Stimulated activated naive B cell treated with anti-CD40 and anti-IgM and Interleukin-4, amounts not matched to agents 10 μg/mL and 1 μg/mL and 100 μg/mL, for 72 hours (primary cell): ENCODE measurements at regions not wholly inside any gene's neighbourhood (a gene's known extent, or its start where the extent isn't known, plus 50 kb on each side); places are given as distances from the start of the nearest gene placed in this dataset.

Experiments
- ATAC-seq, 2 donors: fragments of 150-1000 bp; cut with Tn5 transposase; replicated peaks; 2 replicates each; pipeline ENCODE4 v1.10.0; 2021; ENCODE audit warnings: moderate library complexity in 1 of 2
- DNase-seq: peaks from one replicate; pipeline ENCODE4 v3.0.0; 2021
- H3K27ac Mint-ChIP-seq: one replicate; pipeline ENCODE4 v1.8.0; 2022; ENCODE audit warnings: mild to moderate bottlenecking, mixed read lengths
- H3K27me3 Mint-ChIP-seq, 2 donors: one replicate each; pipeline ENCODE4 v1.8.0; 2022; ENCODE audit warnings: mixed read lengths in 2 of 2
- H3K36me3 Mint-ChIP-seq, 2 donors: one replicate each; pipeline ENCODE4 v1.8.0; 2022; ENCODE audit warnings: mixed read lengths in 2 of 2, mild to moderate bottlenecking in 1 of 2
- H3K4me1 Mint-ChIP-seq, 2 donors: one replicate each; pipeline ENCODE4 v1.8.0; 2022; ENCODE audit warnings: mixed read lengths in 2 of 2, mild to moderate bottlenecking in 1 of 2
- H3K4me3 Mint-ChIP-seq, 2 donors: one replicate each; pipeline ENCODE4 v1.8.0; 2022; ENCODE audit warnings: mild to moderate bottlenecking in 2 of 2, mixed read lengths in 2 of 2, moderate library complexity in 1 of 2
- H3K9me3 Mint-ChIP-seq, 2 donors: one replicate each; pipeline ENCODE4 v1.8.0; 2022; ENCODE audit warnings: mixed read lengths in 2 of 2, mild to moderate bottlenecking in 1 of 2

DNA sequence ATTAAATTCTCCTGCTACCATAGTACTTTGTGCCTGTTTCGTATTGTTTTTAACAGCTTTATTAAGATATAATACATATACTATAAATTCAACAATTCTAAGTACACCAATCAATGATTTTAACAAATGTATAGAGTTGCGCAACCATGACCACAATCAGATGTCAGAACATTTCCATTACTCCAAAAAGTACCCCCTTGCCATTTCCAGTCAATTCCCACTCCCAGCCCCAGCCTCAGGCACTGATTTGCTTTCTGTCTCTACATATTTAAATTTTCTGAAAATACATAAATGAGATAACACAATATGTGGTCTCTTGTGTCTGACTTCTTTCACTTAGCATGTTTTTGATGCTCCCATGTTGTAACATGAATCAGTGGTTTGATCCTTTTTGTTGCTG is 193.9 kb downstream of the FIGN start:
- DNase-seq: no peak
- H3K27me3 Mint-ChIP-seq: peaks cover 0 to 3% of the 10 kb centered on the region in 2 donors
- H3K4me1 Mint-ChIP-seq: no peaks in the 10 kb centered on the region

DNA sequence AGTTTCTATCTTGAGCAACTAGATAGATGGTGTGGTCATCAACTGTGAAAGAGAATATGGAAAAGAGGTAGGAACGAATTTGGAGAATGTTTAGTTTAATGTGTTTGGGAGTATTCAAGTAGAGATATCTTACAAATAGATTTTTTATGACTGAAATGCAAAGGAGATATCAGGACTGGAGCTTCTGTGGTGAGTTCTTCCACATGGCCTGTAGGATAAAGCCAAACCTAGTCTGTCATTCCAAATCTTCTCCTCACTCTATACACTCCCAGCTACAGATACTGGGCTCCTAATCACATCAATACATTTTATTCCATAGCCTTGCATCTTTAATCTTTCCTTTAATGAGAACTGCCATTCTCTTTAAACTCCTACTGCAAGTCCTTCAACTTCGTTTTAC is 194.3 kb downstream of the FIGN start:
- no peaks in the 10 kb centered on the region for H3K36me3 Mint-ChIP-seq

More for the DNA sequence above, 193.9 kb downstream of the FIGN start:
- no peaks in the 10 kb centered on the region for H3K36me3 Mint-ChIP-seq
- no peak for ATAC-seq
- no peaks in the 10 kb centered on the region for H3K9me3 Mint-ChIP-seq
- H3K4me3 Mint-ChIP-seq: no peak overlapping the region
- H3K27ac Mint-ChIP-seq: no peak overlapping the region

DNA sequence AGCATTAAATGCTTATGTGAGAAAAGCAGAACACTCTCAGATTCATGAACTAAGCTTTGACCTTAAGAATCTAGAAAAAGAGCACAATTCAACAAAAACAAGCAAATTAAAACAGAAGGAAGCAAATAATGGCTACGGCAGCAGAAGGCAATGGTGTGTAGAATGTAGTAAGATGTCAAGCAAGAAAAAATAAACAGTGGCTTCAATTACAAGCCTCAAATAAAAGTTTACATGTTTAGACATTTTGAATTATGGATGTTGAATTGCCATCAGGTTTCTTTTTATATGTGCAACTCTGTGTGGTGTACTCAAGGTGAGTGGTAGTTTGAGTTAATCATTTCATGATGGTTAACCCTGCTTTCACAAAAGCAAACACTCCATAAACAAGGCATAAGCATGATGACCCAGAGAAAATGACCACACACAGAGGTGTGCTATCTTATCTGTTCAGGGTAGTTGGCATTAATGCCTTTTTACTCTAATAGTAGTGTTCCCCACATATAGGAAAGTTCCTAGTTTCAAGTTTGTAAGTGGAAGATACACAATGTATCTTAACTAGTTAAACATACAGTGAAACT is 207.1 kb downstream of the FIGN start:
- DNase-seq (no peak), ATAC-seq (no peak)
- H3K27ac Mint-ChIP-seq: no peak overlapping the region
- H3K27me3 Mint-ChIP-seq: peaks cover 3 to 6% of the 10 kb centered on the region in 2 donors
- peaks cover 0 to 1% of the 10 kb centered on the region in 2 donors for H3K4me1 Mint-ChIP-seq
- no peak overlapping the region for H3K4me3 Mint-ChIP-seq
- H3K9me3 Mint-ChIP-seq: peaks cover 2 to 4% of the 10 kb centered on the region in 2 donors
- H3K36me3 Mint-ChIP-seq: no peaks in the 10 kb centered on the region

More for the DNA sequence above, 194.3 kb downstream of the FIGN start:
- ATAC-seq (no peak), DNase-seq (no peak)
- no peaks in the 10 kb centered on the region for H3K9me3 Mint-ChIP-seq
- no peaks in the 10 kb centered on the region for H3K4me1 Mint-ChIP-seq
- H3K27ac Mint-ChIP-seq: no peak overlapping the region
- H3K4me3 Mint-ChIP-seq: no peak overlapping the region
- peaks cover 0 to 3% of the 10 kb centered on the region in 2 donors for H3K27me3 Mint-ChIP-seq

DNA sequence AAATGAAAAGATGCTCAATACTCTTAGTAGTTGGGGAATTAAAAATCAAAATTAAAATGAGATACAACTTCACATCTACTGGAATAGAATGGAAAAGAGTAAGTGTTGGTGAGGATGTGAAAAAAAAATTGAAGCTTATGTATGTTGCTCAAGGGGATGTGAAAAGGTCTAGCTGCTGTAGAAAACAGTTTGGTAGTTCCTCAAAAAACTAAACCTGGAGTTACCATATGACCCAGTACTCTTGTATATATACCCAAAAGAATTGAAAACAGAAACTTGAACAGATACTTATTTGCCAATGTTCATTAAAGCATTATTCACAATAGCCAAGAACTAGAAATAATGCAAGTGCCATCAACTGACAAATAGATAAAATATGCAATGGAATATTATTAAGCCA is 208.4 kb downstream of the FIGN start:
- H3K36me3 Mint-ChIP-seq: no peaks in the 10 kb centered on the region
- no peak for DNase-seq
- H3K9me3 Mint-ChIP-seq: peaks cover 2 to 4% of the 10 kb centered on the region in 2 donors
- peaks cover 3 to 6% of the 10 kb centered on the region in 2 donors for H3K27me3 Mint-ChIP-seq
- ATAC-seq: peak; percentile 65 to 81
- no peak overlapping the region for H3K27ac Mint-ChIP-seq
- H3K4me1 Mint-ChIP-seq: peaks cover 0 to 1% of the 10 kb centered on the region in 2 donors
- no peak overlapping the region for H3K4me3 Mint-ChIP-seq

GRCh38 chr2:163518762-163519161 is 217.0 kb downstream of the FIGN start:
- H3K9me3 Mint-ChIP-seq: peaks cover 0 to 4% of the 10 kb centered on the region in 2 donors
- H3K27ac Mint-ChIP-seq: no peak overlapping the region
- H3K4me3 Mint-ChIP-seq: no peak overlapping the region
- no peaks in the 10 kb centered on the region for H3K27me3 Mint-ChIP-seq
- no peaks in the 10 kb centered on the region for H3K4me1 Mint-ChIP-seq
- no peak for ATAC-seq
- no peaks in the 10 kb centered on the region for H3K36me3 Mint-ChIP-seq
- DNase-seq: no peak

GRCh38 chr2:163515836-163516235 is 220.0 kb downstream of the FIGN start:
- no peaks in the 10 kb centered on the region for H3K27me3 Mint-ChIP-seq
- H3K27ac Mint-ChIP-seq: no peak overlapping the region
- no peaks in the 10 kb centered on the region for H3K4me1 Mint-ChIP-seq
- ATAC-seq (no peak), DNase-seq (no peak)
- H3K36me3 Mint-ChIP-seq: no peaks in the 10 kb centered on the region
- no peak overlapping the region for H3K4me3 Mint-ChIP-seq
- H3K9me3 Mint-ChIP-seq: peaks cover 2 to 4% of the 10 kb centered on the region in 2 donors

GRCh38 chr2:163505281-163505680 is 230.5 kb downstream of the FIGN start:
- ATAC-seq: no peak
- H3K9me3 Mint-ChIP-seq: peaks cover 0 to 5% of the 10 kb centered on the region in 2 donors

GRCh38 chr2:163493359-163494298 is 242.2 kb downstream of the FIGN start:
- Mint-ChIP-seq H3K4me1 (no peaks in the 10 kb centered on the region), H3K27me3 (peaks cover 8 to 9% of the 10 kb centered on the region in 2 donors), H3K36me3 (no peaks in the 10 kb centered on the region), H3K27ac (no peak overlapping the region), H3K9me3 (peaks cover 0 to 3% of the 10 kb centered on the region in 2 donors), H3K4me3 (no peak overlapping the region)
- DNase-seq: no peak
- ATAC-seq: no peak

More at GRCh38 chr2:163505281-163505680, 230.5 kb downstream of the FIGN start:
- no peak for DNase-seq
- H3K27me3 Mint-ChIP-seq: peaks cover 0 to 4% of the 10 kb centered on the region in 2 donors
- H3K27ac Mint-ChIP-seq: no peak overlapping the region
- no peak overlapping the region for H3K4me3 Mint-ChIP-seq
- H3K4me1 Mint-ChIP-seq: no peaks in the 10 kb centered on the region
- no peaks in the 10 kb centered on the region for H3K36me3 Mint-ChIP-seq

DNA sequence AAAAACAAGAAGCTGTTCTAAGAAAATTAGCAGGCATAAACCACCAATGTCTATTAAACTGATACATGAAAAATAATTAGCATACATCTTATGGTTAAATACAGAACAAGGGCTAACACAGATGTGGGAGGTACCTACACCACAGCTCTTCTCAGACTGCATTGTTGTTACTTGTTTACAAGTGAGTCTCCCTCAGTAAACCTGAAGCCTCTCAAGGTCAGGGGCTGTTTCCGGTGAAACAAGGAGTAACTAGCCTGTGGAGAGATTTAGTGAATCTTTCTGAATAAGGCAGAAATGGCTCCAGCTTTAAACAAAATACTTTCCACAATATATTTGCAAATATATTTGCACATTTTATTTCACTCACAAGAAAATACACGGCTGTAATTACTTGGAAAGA is 244.0 kb downstream of the FIGN start:
- no peaks in the 10 kb centered on the region for H3K4me1 Mint-ChIP-seq
- H3K36me3 Mint-ChIP-seq: no peaks in the 10 kb centered on the region
- peaks cover 5 to 8% of the 10 kb centered on the region in 2 donors for H3K27me3 Mint-ChIP-seq
- no peak for ATAC-seq
- no peak overlapping the region for H3K27ac Mint-ChIP-seq
- no peak overlapping the region for H3K4me3 Mint-ChIP-seq
- no peak for DNase-seq
- no peaks in the 10 kb centered on the region for H3K9me3 Mint-ChIP-seq

DNA sequence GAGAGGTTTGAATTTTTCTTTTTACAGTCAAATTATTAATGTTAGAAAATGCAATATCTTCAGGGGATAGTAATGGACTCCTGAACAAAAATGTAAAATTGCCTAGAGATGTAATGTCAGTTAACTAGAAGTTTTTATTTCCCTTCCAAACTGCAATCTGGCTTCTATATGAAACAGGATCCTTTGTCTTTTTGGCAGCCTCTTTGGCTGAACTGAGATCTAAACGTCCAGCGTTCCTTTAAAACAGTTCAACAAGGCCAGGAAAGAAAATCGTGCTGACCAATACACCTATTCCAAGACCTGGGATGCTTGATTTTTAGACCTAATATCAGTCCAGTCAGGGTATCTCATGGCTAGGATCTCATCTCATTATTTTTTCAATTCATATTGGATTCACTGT is 245.5 kb downstream of the FIGN start:
- H3K27ac Mint-ChIP-seq: no peak overlapping the region
- no peak overlapping the region for H3K4me3 Mint-ChIP-seq
- peaks cover 4 to 5% of the 10 kb centered on the region in 2 donors for H3K27me3 Mint-ChIP-seq
- H3K36me3 Mint-ChIP-seq: no peaks in the 10 kb centered on the region
- H3K9me3 Mint-ChIP-seq: no peaks in the 10 kb centered on the region
- ATAC-seq (no peak), DNase-seq (no peak)
- no peaks in the 10 kb centered on the region for H3K4me1 Mint-ChIP-seq

DNA sequence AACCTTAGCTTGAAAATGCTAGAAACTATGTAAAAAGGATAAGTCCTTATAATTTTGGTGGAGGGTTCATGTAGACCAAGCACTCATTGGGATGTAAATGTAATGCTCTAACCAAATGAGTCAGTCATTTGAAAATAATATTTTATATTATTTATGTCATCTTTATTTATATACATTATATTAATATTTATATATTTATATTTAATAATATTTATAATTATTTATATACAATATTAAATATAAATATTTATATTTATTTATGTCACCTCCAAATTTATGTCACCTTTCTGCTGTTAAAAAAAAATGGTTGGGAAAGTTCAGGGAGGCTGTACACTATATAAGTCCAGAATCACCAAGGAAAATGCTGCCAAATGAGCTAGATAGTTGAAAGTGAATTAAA is 254.3 kb downstream of the FIGN start:
- ATAC-seq (no peak), DNase-seq (no peak)
- no peaks in the 10 kb centered on the region for H3K36me3 Mint-ChIP-seq
- no peak overlapping the region for H3K27ac Mint-ChIP-seq
- H3K9me3 Mint-ChIP-seq: no peaks in the 10 kb centered on the region
- H3K4me1 Mint-ChIP-seq: no peaks in the 10 kb centered on the region
- no peaks in the 10 kb centered on the region for H3K27me3 Mint-ChIP-seq
- H3K4me3 Mint-ChIP-seq: no peak overlapping the region

DNA sequence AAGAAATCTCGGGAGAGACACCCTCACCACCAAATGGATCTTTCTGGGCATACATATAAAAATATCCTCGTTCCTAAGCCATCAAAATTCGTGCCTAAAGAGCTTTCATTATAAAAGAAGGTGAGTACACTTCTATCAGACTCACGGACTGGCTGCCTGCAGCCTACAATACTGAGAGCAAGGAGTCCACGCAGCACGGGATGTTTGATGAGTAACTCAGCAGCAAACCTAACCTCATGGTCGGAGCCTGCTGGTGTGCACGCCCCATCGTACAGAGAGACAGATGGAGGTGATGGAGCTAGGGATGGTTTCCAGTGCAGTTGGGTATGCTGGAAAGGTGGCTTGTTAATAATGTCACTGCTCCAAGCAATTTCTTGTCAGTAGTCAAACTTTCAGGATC is 256.2 kb downstream of the FIGN start:
- Mint-ChIP-seq H3K9me3 (no peaks in the 10 kb centered on the region), H3K4me3 (no peak overlapping the region), H3K36me3 (no peaks in the 10 kb centered on the region), H3K27ac (no peak overlapping the region), H3K4me1 (no peaks in the 10 kb centered on the region), H3K27me3 (no peaks in the 10 kb centered on the region)
- ATAC-seq: no peak
- DNase-seq: no peak

GRCh38 chr2:163475815-163476214 is 260.0 kb downstream of the FIGN start:
- no peak for ATAC-seq

DNA sequence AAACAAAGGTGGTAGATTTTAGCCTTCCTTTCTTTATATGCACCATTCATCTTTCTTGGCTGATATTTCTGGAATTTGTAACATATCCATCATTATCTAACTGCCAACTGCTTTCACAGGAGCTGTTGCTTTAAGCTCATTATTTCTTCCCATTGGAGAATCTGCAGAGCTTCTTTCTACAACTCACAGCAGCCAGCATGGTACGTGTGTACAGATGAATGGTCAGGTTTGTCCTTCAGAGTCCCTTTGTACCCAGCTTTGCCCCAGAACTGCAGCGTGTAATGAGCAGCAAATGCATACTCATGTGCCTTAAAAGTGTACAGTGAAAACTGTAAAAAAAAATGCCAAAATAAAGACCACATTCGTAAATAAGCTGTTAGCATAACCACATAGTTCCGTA is 260.9 kb downstream of the FIGN start:
- no peaks in the 10 kb centered on the region for H3K9me3 Mint-ChIP-seq
- no peaks in the 10 kb centered on the region for H3K4me1 Mint-ChIP-seq
- H3K36me3 Mint-ChIP-seq: no peaks in the 10 kb centered on the region
- no peak for DNase-seq
- no peak overlapping the region for H3K4me3 Mint-ChIP-seq
- H3K27me3 Mint-ChIP-seq: no peaks in the 10 kb centered on the region
- no peak for ATAC-seq
- no peak overlapping the region for H3K27ac Mint-ChIP-seq

More at GRCh38 chr2:163475815-163476214, 260.0 kb downstream of the FIGN start:
- H3K36me3 Mint-ChIP-seq: no peaks in the 10 kb centered on the region
- H3K4me3 Mint-ChIP-seq: no peak overlapping the region
- H3K27me3 Mint-ChIP-seq: no peaks in the 10 kb centered on the region
- DNase-seq: no peak
- H3K27ac Mint-ChIP-seq: no peak overlapping the region
- no peaks in the 10 kb centered on the region for H3K4me1 Mint-ChIP-seq
- no peaks in the 10 kb centered on the region for H3K9me3 Mint-ChIP-seq

GRCh38 chr2:163474319-163474744 is 261.5 kb downstream of the FIGN start:
- no peak for ATAC-seq
- no peak for DNase-seq
- Mint-ChIP-seq H3K36me3 (no peaks in the 10 kb centered on the region), H3K4me1 (no peaks in the 10 kb centered on the region), H3K9me3 (no peaks in the 10 kb centered on the region), H3K27me3 (peaks cover 0 to 3% of the 10 kb centered on the region in 2 donors), H3K4me3 (no peak overlapping the region), H3K27ac (no peak overlapping the region)
